Esophagus (tissue), 2 donors: ENCODE measurements at regions not wholly inside any gene's neighbourhood (a gene's known extent, or its start where the extent isn't known, plus 50 kb on each side); places are given as distances from the start of the nearest gene placed in this dataset.
A peak's percentile ranks its signal among the peaks of the same experiment; 100 is the strongest.

Source experiments
- H3K27ac ChIP-seq, 2 donors: one replicate each; pipeline ENCODE4 v1.5.1; 2013; ENCODE audit warnings: low read depth in 2 of 2, mild to moderate bottlenecking in 2 of 2, inconsistent platforms in 1 of 2, low read length in 1 of 2, moderate library complexity in 1 of 2
- H3K27me3 ChIP-seq, 2 donors: one replicate each; pipeline ENCODE4 v1.6.1; 2013; ENCODE audit warnings: low read length in 2 of 2, control low read depth in 1 of 2, mild to moderate bottlenecking in 1 of 2; ENCODE audit not compliant: insufficient read depth in 2 of 2, control insufficient read depth in 1 of 2
- H3K36me3 ChIP-seq, 2 donors: one replicate each; pipeline ENCODE4 v1.6.1; 2013; ENCODE audit warnings: low read length in 1 of 2; ENCODE audit not compliant: control insufficient read depth in 2 of 2, insufficient read depth in 2 of 2
- H3K4me1 ChIP-seq, 2 donors: one replicate each; pipeline ENCODE4 v1.6.1; 2013; ENCODE audit warnings: low read length in 1 of 2; ENCODE audit not compliant: control insufficient read depth in 2 of 2, insufficient read depth in 2 of 2
- H3K4me3 ChIP-seq, 2 donors: one replicate each; pipeline ENCODE4 v1.5.1; 2013; ENCODE audit warnings: low read length in 2 of 2, mild to moderate bottlenecking in 2 of 2, low read depth in 1 of 2, moderate library complexity in 1 of 2
- H3K9me3 ChIP-seq, 2 donors: one replicate each; pipeline ENCODE4 v1.6.1; 2013; ENCODE audit warnings: mild to moderate bottlenecking in 2 of 2, low read depth in 1 of 2, low read length in 1 of 2, moderate library complexity in 1 of 2; ENCODE audit not compliant: control insufficient read depth in 2 of 2, insufficient read depth in 1 of 2
- WGBS, 2 donors: extraction: QIAGEN DNeasy Blood & Tissue Kit; methylation state at CpG; one replicate each; pipeline ENCODE4 v1.1.7; 2013; 5-methylcytosine and 5-hydroxymethylcytosine counted together
- donor health status: healthy with polysubstance abuse.
- donor health status: Bipolar disorder and iron deficiency.

DNA sequence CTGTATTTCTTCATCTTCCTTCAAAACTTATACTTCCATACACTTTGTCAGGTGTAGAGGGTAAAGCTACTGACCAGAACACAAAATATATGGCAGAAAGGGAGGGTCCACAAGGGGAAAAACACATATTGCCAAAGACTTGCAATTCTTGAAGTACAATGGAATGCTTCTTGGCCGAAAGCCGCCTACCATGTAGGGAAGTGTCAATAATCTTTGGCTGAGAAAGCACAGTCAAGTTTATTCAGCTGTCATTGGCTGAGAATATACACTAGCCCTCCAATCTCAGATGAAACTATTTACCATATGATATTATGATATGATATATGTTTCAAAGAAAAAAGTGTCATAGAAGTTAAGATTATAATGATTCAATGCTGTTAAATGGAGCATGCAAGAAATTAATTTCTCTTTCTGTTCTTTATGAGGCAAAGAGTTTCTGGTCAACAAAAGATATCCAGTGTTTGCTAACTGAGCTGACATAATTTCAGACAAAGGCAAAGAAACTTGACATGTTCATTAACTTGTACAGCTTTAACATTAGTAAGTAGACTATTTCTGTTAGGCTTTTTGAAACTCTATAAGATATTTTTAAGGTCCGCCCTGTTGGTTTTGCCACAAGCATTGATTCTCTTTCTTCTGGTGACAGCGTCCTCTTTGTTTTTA lies 89.0 kb upstream of the LPP start:
- no peak overlapping the region for H3K4me3 ChIP-seq
- WGBS, 2 donors = 63 to 70% methylated on average over 4 of the region's 4 CpGs
- no peak overlapping the region for H3K27ac ChIP-seq
- no peaks in the 10 kb centered on the region for H3K27me3 ChIP-seq
- no peaks in the 10 kb centered on the region for H3K9me3 ChIP-seq
- H3K36me3 ChIP-seq = no peaks in the 10 kb centered on the region
- peaks cover 0 to 3% of the 10 kb centered on the region in 2 donors for H3K4me1 ChIP-seq

- WGBS, 2 donors = 92 to 97% methylated on average over 5 of the region's 5 CpGs
- Histone ChIP-seq H3K27me3 (no peaks in the 10 kb centered on the region), H3K4me1 (no peaks in the 10 kb centered on the region), H3K27ac (no peak overlapping the region), H3K4me3 (no peak overlapping the region), H3K9me3 (no peaks in the 10 kb centered on the region), H3K36me3 (no peaks in the 10 kb centered on the region)
These were observed 87.8 kb upstream of the LPP start for GRCh38 chr3:188066141-188066540.

DNA sequence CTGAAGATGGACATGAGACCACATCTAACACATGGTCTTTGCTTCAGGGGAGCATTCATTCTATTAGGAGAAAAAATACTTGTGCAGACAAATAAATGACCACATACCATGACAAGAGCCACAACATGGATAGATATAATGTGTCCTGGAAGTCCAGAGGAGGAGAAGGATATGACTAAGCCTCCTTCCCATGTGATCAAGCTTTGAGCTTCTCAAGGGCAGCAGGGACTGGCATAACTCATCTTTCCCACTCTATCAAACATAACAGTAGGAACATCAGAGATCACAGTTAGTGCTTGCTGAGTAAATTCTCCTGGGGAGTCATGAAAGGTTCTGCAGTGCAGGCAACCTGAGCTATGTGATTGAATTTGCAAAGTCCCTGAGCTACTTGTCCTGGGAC lies 86.0 kb upstream of the LPP start:
- Histone ChIP-seq H3K4me3 (no peak overlapping the region), H3K4me1 (no peaks in the 10 kb centered on the region), H3K36me3 (no peaks in the 10 kb centered on the region)

GRCh38 chr3:188068342-188068741 lies 85.6 kb upstream of the LPP start:
- 79 to 91% methylated on average over 3 of the region's 3 CpGs for WGBS, 2 donors
- no peaks in the 10 kb centered on the region for H3K4me1 ChIP-seq
- no peaks in the 10 kb centered on the region for H3K9me3 ChIP-seq
- no peak overlapping the region for H3K4me3 ChIP-seq
- no peaks in the 10 kb centered on the region for H3K27me3 ChIP-seq
- H3K36me3 ChIP-seq = no peaks in the 10 kb centered on the region
- H3K27ac ChIP-seq = no peak overlapping the region

More for the DNA sequence above, 86.0 kb upstream of the LPP start:
- H3K27ac ChIP-seq = no peak overlapping the region
- no peaks in the 10 kb centered on the region for H3K9me3 ChIP-seq
- H3K27me3 ChIP-seq = no peaks in the 10 kb centered on the region

DNA sequence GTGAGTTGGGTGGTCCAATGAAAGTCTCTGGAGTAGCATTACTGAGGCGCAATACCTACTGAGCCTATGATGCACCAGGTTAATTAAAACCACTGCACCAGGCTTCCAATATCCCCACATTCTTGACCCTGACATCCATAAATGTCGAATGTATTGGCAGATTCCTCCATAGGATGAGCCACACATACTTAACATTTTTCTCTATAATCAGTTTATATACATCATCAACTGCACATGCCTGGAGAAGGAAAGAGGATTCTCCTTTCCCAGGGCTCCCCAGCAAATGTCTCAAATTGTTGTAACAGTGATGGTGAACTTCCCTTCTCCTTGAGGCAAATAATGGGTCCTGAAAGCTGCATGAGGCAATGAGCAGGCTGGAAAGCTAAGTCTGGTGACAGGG lies 82.3 kb upstream of the LPP start:
- Histone ChIP-seq H3K4me3 (no peak overlapping the region), H3K27ac (no peak overlapping the region), H3K27me3 (no peaks in the 10 kb centered on the region), H3K9me3 (no peaks in the 10 kb centered on the region), H3K36me3 (no peaks in the 10 kb centered on the region), H3K4me1 (no peaks in the 10 kb centered on the region)
- 85 to 89% methylated on average over 2 of the region's 2 CpGs for WGBS, 2 donors

GRCh38 chr3:188076176-188076575 lies 77.8 kb upstream of the LPP start:
- Histone ChIP-seq H3K4me1 (no peaks in the 10 kb centered on the region), H3K27ac (no peak overlapping the region), H3K27me3 (no peaks in the 10 kb centered on the region), H3K9me3 (no peaks in the 10 kb centered on the region), H3K4me3 (no peak overlapping the region), H3K36me3 (no peaks in the 10 kb centered on the region)
- WGBS, 2 donors = 84 to 95% methylated on average over 4 of the region's 4 CpGs

- H3K4me1 ChIP-seq = no peaks in the 10 kb centered on the region
- 79 to 81% methylated on average over 8 of the region's 8 CpGs for whole genome bisulfite sequencing, 2 donors
- H3K4me3 ChIP-seq = no peak overlapping the region
- H3K27ac ChIP-seq = no peak overlapping the region
- no peaks in the 10 kb centered on the region for H3K36me3 ChIP-seq
- no peaks in the 10 kb centered on the region for H3K27me3 ChIP-seq
- H3K9me3 ChIP-seq = no peaks in the 10 kb centered on the region
These were observed 76.7 kb upstream of the LPP start for GRCh38 chr3:188077160-188077799.

GRCh38 chr3:188080091-188080490 lies 73.9 kb upstream of the LPP start:
- 99% methylated on average over 2 of the region's 2 CpGs for WGBS, 2 donors
- H3K4me1 ChIP-seq = no peaks in the 10 kb centered on the region
- no peaks in the 10 kb centered on the region for H3K9me3 ChIP-seq
- H3K27me3 ChIP-seq = no peaks in the 10 kb centered on the region
- no peaks in the 10 kb centered on the region for H3K36me3 ChIP-seq
- no peak overlapping the region for H3K4me3 ChIP-seq
- no peak overlapping the region for H3K27ac ChIP-seq

DNA sequence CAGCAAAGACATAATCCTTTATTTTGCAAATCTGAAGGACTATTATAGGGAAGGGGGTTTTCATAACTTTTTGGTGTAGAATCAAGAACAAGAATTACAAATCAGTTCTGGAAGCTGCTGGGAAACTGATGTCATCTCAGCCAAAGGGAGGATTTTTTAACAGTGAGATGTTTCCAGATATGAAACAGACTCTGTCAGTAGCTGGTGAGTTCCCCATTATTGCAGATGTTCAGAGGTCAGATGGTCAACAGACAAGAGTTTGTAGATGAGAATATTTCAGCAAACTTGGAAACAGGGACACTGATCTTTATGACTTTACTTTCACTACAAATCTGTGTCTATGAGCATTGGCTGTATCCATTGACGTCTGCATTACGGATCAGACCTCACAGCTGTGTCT lies 71.9 kb upstream of the LPP start:
- Histone ChIP-seq H3K36me3 (no peaks in the 10 kb centered on the region), H3K4me1 (no peaks in the 10 kb centered on the region), H3K27me3 (no peaks in the 10 kb centered on the region), H3K27ac (peak overlapping the region in 1 of 2 donors; percentile 41), H3K9me3 (no peaks in the 10 kb centered on the region), H3K4me3 (no peak overlapping the region)
- WGBS, 2 donors = 40 to 44% methylated on average over 2 of the region's 2 CpGs

GRCh38 chr3:188082450-188082849 lies 71.5 kb upstream of the LPP start:
- WGBS, 2 donors = 69 to 77% methylated on average over 1 of the region's 1 CpG
- H3K27ac ChIP-seq = no peak overlapping the region
- no peaks in the 10 kb centered on the region for H3K27me3 ChIP-seq
- H3K4me1 ChIP-seq = no peaks in the 10 kb centered on the region
- no peaks in the 10 kb centered on the region for H3K9me3 ChIP-seq
- no peaks in the 10 kb centered on the region for H3K36me3 ChIP-seq
- no peak overlapping the region for H3K4me3 ChIP-seq
